ENCODE measurements at regions not wholly inside any gene's neighbourhood (a gene's known extent, or its start where the extent isn't known, plus 50 kb on each side); places are given as distances from the start of the nearest gene placed in this dataset.

GRCh38 chr11:79747406-79747805 is 306.6 kb upstream of the TENM4 start:
- H3K27ac Mint-ChIP-seq, result no peak overlapping the region
- no peak overlapping the region for H3K4me3 Mint-ChIP-seq
- CTCF ChIA-PET, result no interaction called here
- H3K36me3 Mint-ChIP-seq (ENCODE audit: low read depth), result no peaks in the 10 kb centered on the region
- intact Hi-C loops (cut with micrococcal nuclease), result no loop called here
- H3K9me3 Mint-ChIP-seq, result peaks cover 1% of the 10 kb centered on the region
- H3K27me3 Mint-ChIP-seq (ENCODE audit: low read depth), result no peaks in the 10 kb centered on the region
- H3K4me1 Mint-ChIP-seq (ENCODE audit: low read depth), result no peaks in the 10 kb centered on the region
- no peak for DNase-seq

- Mint-ChIP-seq H3K4me1 (ENCODE audit: low read depth) (no peaks in the 10 kb centered on the region), H3K27ac (no peak overlapping the region), H3K4me3 (no peak overlapping the region), H3K9me3 (peaks cover 1% of the 10 kb centered on the region), H3K27me3 (ENCODE audit: low read depth) (no peaks in the 10 kb centered on the region), H3K36me3 (ENCODE audit: low read depth) (no peaks in the 10 kb centered on the region)
- DNase-seq, result no peak
- CTCF ChIA-PET, result no interaction called here
- intact Hi-C loops (cut with micrococcal nuclease), result no loop called here
Measured at GRCh38 chr11:79744941-79745340, 304.1 kb upstream of the TENM4 start.

GRCh38 chr11:79742176-79742575 is 301.3 kb upstream of the TENM4 start:
- no peaks in the 10 kb centered on the region for H3K27me3 Mint-ChIP-seq (ENCODE audit: low read depth)
- CTCF ChIA-PET, result no interaction called here
- DNase-seq, result no peak
- intact Hi-C loops (cut with micrococcal nuclease), result no loop called here
- H3K4me1 Mint-ChIP-seq (ENCODE audit: low read depth), result no peaks in the 10 kb centered on the region
- no peaks in the 10 kb centered on the region for H3K9me3 Mint-ChIP-seq
- H3K4me3 Mint-ChIP-seq, result no peak overlapping the region
- H3K27ac Mint-ChIP-seq, result no peak overlapping the region
- H3K36me3 Mint-ChIP-seq (ENCODE audit: low read depth), result no peaks in the 10 kb centered on the region

GRCh38 chr11:79739591-79739990 is 298.8 kb upstream of the TENM4 start:
- Mint-ChIP-seq H3K9me3 (no peaks in the 10 kb centered on the region), H3K4me3 (no peak overlapping the region), H3K36me3 (ENCODE audit: low read depth) (no peaks in the 10 kb centered on the region), H3K27me3 (ENCODE audit: low read depth) (no peaks in the 10 kb centered on the region), H3K27ac (no peak overlapping the region), H3K4me1 (ENCODE audit: low read depth) (no peaks in the 10 kb centered on the region)
- DNase-seq, result no peak
- CTCF ChIA-PET, result no interaction called here
- intact Hi-C loops (cut with micrococcal nuclease), result no loop called here

- intact Hi-C loops (cut with micrococcal nuclease), result no loop called here
- peaks cover 12% of the 10 kb centered on the region for H3K9me3 Mint-ChIP-seq
- H3K27ac Mint-ChIP-seq, result no peak overlapping the region
- CTCF ChIA-PET, result no interaction called here
- no peaks in the 10 kb centered on the region for H3K27me3 Mint-ChIP-seq (ENCODE audit: low read depth)
- DNase-seq, result no peak
- H3K36me3 Mint-ChIP-seq (ENCODE audit: low read depth), result no peaks in the 10 kb centered on the region
- H3K4me1 Mint-ChIP-seq (ENCODE audit: low read depth), result no peaks in the 10 kb centered on the region
- no peak overlapping the region for H3K4me3 Mint-ChIP-seq
Measured at GRCh38 chr11:79727221-79727620, 286.4 kb upstream of the TENM4 start.

GRCh38 chr11:79720115-79720514 is 279.3 kb upstream of the TENM4 start:
- intact Hi-C loops (cut with micrococcal nuclease), result no loop called here
- no peaks in the 10 kb centered on the region for H3K27me3 Mint-ChIP-seq (ENCODE audit: low read depth)
- DNase-seq, result no peak
- H3K4me1 Mint-ChIP-seq (ENCODE audit: low read depth), result no peaks in the 10 kb centered on the region
- CTCF ChIA-PET, result interaction anchor here (0.6 kb wide), 1 partner anchor 566 kb away, joined by 3 read pairs; no protein-coding TSS in a partner anchor
- no peak overlapping the region for H3K27ac Mint-ChIP-seq
- H3K9me3 Mint-ChIP-seq, result peaks cover 2% of the 10 kb centered on the region
- H3K4me3 Mint-ChIP-seq, result no peak overlapping the region
- H3K36me3 Mint-ChIP-seq (ENCODE audit: low read depth), result no peaks in the 10 kb centered on the region

- no peak for DNase-seq
- Mint-ChIP-seq H3K27me3 (ENCODE audit: low read depth) (no peaks in the 10 kb centered on the region), H3K4me1 (ENCODE audit: low read depth) (no peaks in the 10 kb centered on the region), H3K9me3 (peaks cover 23% of the 10 kb centered on the region), H3K27ac (no peak overlapping the region), H3K36me3 (ENCODE audit: low read depth) (no peaks in the 10 kb centered on the region), H3K4me3 (no peak overlapping the region)
- CTCF ChIA-PET, result no interaction called here
- intact Hi-C loops (cut with micrococcal nuclease), result no loop called here
Measured at GRCh38 chr11:79708319-79708932, 267.6 kb upstream of the TENM4 start.

- no peak for DNase-seq
- Mint-ChIP-seq H3K4me3 (no peak overlapping the region), H3K9me3 (peaks cover 23% of the 10 kb centered on the region), H3K27ac (no peak overlapping the region), H3K36me3 (ENCODE audit: low read depth) (no peaks in the 10 kb centered on the region), H3K4me1 (ENCODE audit: low read depth) (no peaks in the 10 kb centered on the region), H3K27me3 (ENCODE audit: low read depth) (no peaks in the 10 kb centered on the region)
- CTCF ChIA-PET, result no interaction called here
- intact Hi-C loops (cut with micrococcal nuclease), result no loop called here
Measured at GRCh38 chr11:79705648-79706047, 264.8 kb upstream of the TENM4 start.

- CTCF ChIA-PET, result interaction anchor here (0.7 kb wide), 1 partner anchor 396 kb away, joined by 3 read pairs; no protein-coding TSS in a partner anchor
- H3K36me3 Mint-ChIP-seq (ENCODE audit: low read depth), result no peaks in the 10 kb centered on the region
Measured at GRCh38 chr11:79702303-79702702, 261.5 kb upstream of the TENM4 start.

GRCh38 chr11:79699246-79699645 is 258.4 kb upstream of the TENM4 start:
- no peak for DNase-seq
- Mint-ChIP-seq H3K36me3 (ENCODE audit: low read depth) (no peaks in the 10 kb centered on the region), H3K4me3 (no peak overlapping the region), H3K27me3 (ENCODE audit: low read depth) (peaks cover 2% of the 10 kb centered on the region), H3K27ac (no peak overlapping the region), H3K4me1 (ENCODE audit: low read depth) (no peaks in the 10 kb centered on the region), H3K9me3 (peaks cover 16% of the 10 kb centered on the region)
- CTCF ChIA-PET, result no interaction called here
- intact Hi-C loops (cut with micrococcal nuclease), result no loop called here

More at GRCh38 chr11:79702303-79702702, 261.5 kb upstream of the TENM4 start:
- H3K27me3 Mint-ChIP-seq (ENCODE audit: low read depth), result no peaks in the 10 kb centered on the region
- DNase-seq, result no peak
- H3K4me3 Mint-ChIP-seq, result no peak overlapping the region
- no peaks in the 10 kb centered on the region for H3K4me1 Mint-ChIP-seq (ENCODE audit: low read depth)
- peaks cover 24% of the 10 kb centered on the region for H3K9me3 Mint-ChIP-seq
- H3K27ac Mint-ChIP-seq, result no peak overlapping the region
- intact Hi-C loops (cut with micrococcal nuclease), result no loop called here

- Mint-ChIP-seq H3K27ac (no peak overlapping the region), H3K9me3 (peaks cover 14% of the 10 kb centered on the region), H3K4me1 (ENCODE audit: low read depth) (no peaks in the 10 kb centered on the region), H3K27me3 (ENCODE audit: low read depth) (peaks cover 2% of the 10 kb centered on the region), H3K36me3 (ENCODE audit: low read depth) (no peaks in the 10 kb centered on the region), H3K4me3 (no peak overlapping the region)
- DNase-seq, result no peak
- CTCF ChIA-PET, result no interaction called here
- intact Hi-C loops (cut with micrococcal nuclease), result no loop called here
Measured at GRCh38 chr11:79697905-79698304, 257.1 kb upstream of the TENM4 start.

- intact Hi-C loops (cut with micrococcal nuclease), result no loop called here
- Mint-ChIP-seq H3K9me3 (peaks cover 3% of the 10 kb centered on the region), H3K4me3 (no peak overlapping the region), H3K27ac (no peak overlapping the region), H3K36me3 (ENCODE audit: low read depth) (no peaks in the 10 kb centered on the region), H3K4me1 (ENCODE audit: low read depth) (no peaks in the 10 kb centered on the region), H3K27me3 (ENCODE audit: low read depth) (peaks cover 2% of the 10 kb centered on the region)
- no peak for DNase-seq
- CTCF ChIA-PET, result interaction anchor here (0.9 kb wide), 1 partner anchor 8 kb away, joined by 3 read pairs; no protein-coding TSS in a partner anchor
Measured at GRCh38 chr11:79694368-79694767, 253.5 kb upstream of the TENM4 start.

GRCh38 chr11:79691445-79691844 is 250.6 kb upstream of the TENM4 start:
- Mint-ChIP-seq H3K27ac (no peak overlapping the region), H3K36me3 (ENCODE audit: low read depth) (no peaks in the 10 kb centered on the region), H3K4me1 (ENCODE audit: low read depth) (no peaks in the 10 kb centered on the region), H3K9me3 (peaks cover 2% of the 10 kb centered on the region), H3K4me3 (no peak overlapping the region), H3K27me3 (ENCODE audit: low read depth) (no peaks in the 10 kb centered on the region)
- no peak for DNase-seq
- intact Hi-C loops (cut with micrococcal nuclease), result no loop called here
- CTCF ChIA-PET, result no interaction called here
